ENCODE measurements at regions not wholly inside any gene's neighbourhood (a gene's known extent, or its start where the extent isn't known, plus 50 kb on each side); places are given as distances from the start of the nearest gene placed in this dataset.
"Not testable (repeated sequence)": the region's sequence is repeated elsewhere in the genome, so short reads cannot be mapped to it uniquely, and the experiment has no call there.

- POLR2A ChIA-PET, result no interaction called here
- Mint-ChIP-seq H3K4me1 (ENCODE audit: low read depth) (no peaks in the 10 kb centered on the region), H3K27me3 (no peaks in the 10 kb centered on the region), H3K4me3 (no peak overlapping the region), H3K9me3 (peaks cover 3% of the 10 kb centered on the region), H3K36me3 (no peaks in the 10 kb centered on the region), H3K27ac (no peak overlapping the region)
- DNase-seq, result no peak
- CTCF ChIA-PET, result no interaction called here
- intact Hi-C loops (cut with micrococcal nuclease), result no loop called here
These were observed 93.8 kb upstream of the IMPG1 start for GRCh38 chr6:76166297-76166696.

GRCh38 chr6:76165471-76166221 is 93.2 kb upstream of the IMPG1 start:
- no peaks in the 10 kb centered on the region for H3K4me1 Mint-ChIP-seq (ENCODE audit: low read depth)
- POLR2A ChIA-PET, result no interaction called here

GRCh38 chr6:76162811-76163210 is 90.3 kb upstream of the IMPG1 start:
- Mint-ChIP-seq H3K36me3 (no peaks in the 10 kb centered on the region), H3K9me3 (peaks cover 19% of the 10 kb centered on the region), H3K4me1 (ENCODE audit: low read depth) (no peaks in the 10 kb centered on the region), H3K27ac (no peak overlapping the region), H3K27me3 (no peaks in the 10 kb centered on the region), H3K4me3 (no peak overlapping the region)
- DNase-seq, result no peak
- ChIA-PET CTCF (no interaction called here), POLR2A (no interaction called here)
- intact Hi-C loops (cut with micrococcal nuclease), result no loop called here

More at GRCh38 chr6:76165471-76166221, 93.2 kb upstream of the IMPG1 start:
- no peak overlapping the region for H3K4me3 Mint-ChIP-seq
- DNase-seq, result no peak
- no peaks in the 10 kb centered on the region for H3K27me3 Mint-ChIP-seq
- intact Hi-C loops (cut with micrococcal nuclease), result no loop called here
- no peak overlapping the region for H3K27ac Mint-ChIP-seq
- H3K36me3 Mint-ChIP-seq, result no peaks in the 10 kb centered on the region
- CTCF ChIA-PET, result no interaction called here
- peaks cover 3% of the 10 kb centered on the region for H3K9me3 Mint-ChIP-seq

GRCh38 chr6:76157800-76158199 is 85.3 kb upstream of the IMPG1 start:
- H3K4me1 Mint-ChIP-seq (ENCODE audit: low read depth); CTCF ChIA-PET; POLR2A ChIA-PET; H3K4me3 Mint-ChIP-seq; DNase-seq; intact Hi-C loops (cut with micrococcal nuclease); H3K27ac Mint-ChIP-seq; H3K36me3 Mint-ChIP-seq; H3K27me3 Mint-ChIP-seq: not testable (repeated sequence)
- H3K9me3 Mint-ChIP-seq, result peaks cover 29% of the 10 kb centered on the region

GRCh38 chr6:76135481-76135880 is 63.0 kb upstream of the IMPG1 start:
- no peak overlapping the region for H3K4me3 Mint-ChIP-seq
- intact Hi-C loops (cut with micrococcal nuclease), result no loop called here
- POLR2A ChIA-PET, result no interaction called here
- H3K4me1 Mint-ChIP-seq (ENCODE audit: low read depth), result no peaks in the 10 kb centered on the region
- no peaks in the 10 kb centered on the region for H3K27me3 Mint-ChIP-seq
- H3K36me3 Mint-ChIP-seq, result no peaks in the 10 kb centered on the region
- H3K9me3 Mint-ChIP-seq, result peaks cover 12% of the 10 kb centered on the region
- CTCF ChIA-PET, result no interaction called here
- H3K27ac Mint-ChIP-seq, result no peak overlapping the region
- no peak for DNase-seq

GRCh38 chr6:76134651-76135050 is 62.2 kb upstream of the IMPG1 start:
- POLR2A ChIA-PET, result no interaction called here
- no peak overlapping the region for H3K4me3 Mint-ChIP-seq
- H3K9me3 Mint-ChIP-seq, result peaks cover 11% of the 10 kb centered on the region
- CTCF ChIA-PET, result no interaction called here
- no peaks in the 10 kb centered on the region for H3K27me3 Mint-ChIP-seq
- DNase-seq, result no peak
- no peaks in the 10 kb centered on the region for H3K36me3 Mint-ChIP-seq
- H3K4me1 Mint-ChIP-seq (ENCODE audit: low read depth), result no peaks in the 10 kb centered on the region
- H3K27ac Mint-ChIP-seq, result no peak overlapping the region
- intact Hi-C loops (cut with micrococcal nuclease), result no loop called here

DNA sequence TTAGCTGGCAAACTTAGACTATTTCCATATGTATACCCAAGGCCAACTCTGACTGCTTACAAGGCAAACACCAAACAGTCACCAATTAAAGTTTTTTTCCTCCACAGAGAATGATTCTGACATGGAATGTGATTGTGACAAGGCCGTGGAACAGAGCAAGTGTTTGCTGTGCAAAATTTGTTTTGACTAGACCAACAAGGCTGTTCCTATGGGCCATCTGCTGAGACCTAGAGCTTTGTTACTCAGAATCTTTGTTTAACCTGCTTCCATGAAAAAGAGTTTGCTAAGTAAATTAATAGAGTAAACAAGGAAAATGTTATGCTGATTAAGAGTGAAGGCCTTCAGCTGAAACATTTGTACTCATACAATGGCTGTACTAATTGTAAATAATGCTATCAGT is 51.6 kb upstream of the IMPG1 start:
- ChIA-PET CTCF (no interaction called here), POLR2A (no interaction called here)
- no peak overlapping the region for H3K4me3 Mint-ChIP-seq
- H3K4me1 Mint-ChIP-seq (ENCODE audit: low read depth), result no peaks in the 10 kb centered on the region
- peaks cover 3% of the 10 kb centered on the region for H3K9me3 Mint-ChIP-seq
- no peak for DNase-seq
- H3K36me3 Mint-ChIP-seq, result no peaks in the 10 kb centered on the region
- intact Hi-C loops (cut with micrococcal nuclease), result no loop called here
- H3K27me3 Mint-ChIP-seq, result no peaks in the 10 kb centered on the region
- H3K27ac Mint-ChIP-seq, result no peak overlapping the region
